ENCODE measurements at regions not wholly inside any gene's neighbourhood (a gene's known extent, or its start where the extent isn't known, plus 50 kb on each side); places are given as distances from the start of the nearest gene placed in this dataset.
"Not testable (repeated sequence)": the region's sequence is repeated elsewhere in the genome, so short reads cannot be mapped to it uniquely, and the experiment has no call there.

GRCh38 chr5:62757686-62758085, 179.1 kb downstream of the LRRC70 start:
- not testable (repeated sequence) for DNase-seq

- not testable (repeated sequence) for DNase-seq
Observed at GRCh38 chr5:62752998-62753367, 174.4 kb downstream of the LRRC70 start.

- DNase-seq, result not testable (repeated sequence)
Observed at GRCh38 chr5:62752056-62752997, 173.7 kb downstream of the LRRC70 start.

- DNase-seq, result no peak
Observed at GRCh38 chr5:62742207-62742606, 163.6 kb downstream of the LRRC70 start.

- DNase-seq, result no peak
Observed at GRCh38 chr5:62741761-62742160, 163.1 kb downstream of the LRRC70 start.

- no peak for DNase-seq
Observed at GRCh38 chr5:62737766-62738165, 159.1 kb downstream of the LRRC70 start.

GRCh38 chr5:62732677-62733121, 154.1 kb downstream of the LRRC70 start:
- DNase-seq, result no peak

GRCh38 chr5:62731022-62731421, 152.4 kb downstream of the LRRC70 start:
- no peak for DNase-seq

- no peak for DNase-seq
Observed at GRCh38 chr5:62729675-62730074, 151.1 kb downstream of the LRRC70 start.

- DNase-seq, result no peak
Observed at GRCh38 chr5:62727861-62728260, 149.2 kb downstream of the LRRC70 start.

- DNase-seq, result no peak
Observed at GRCh38 chr5:62727184-62727583, 148.6 kb downstream of the LRRC70 start.

GRCh38 chr5:62722360-62722759, 143.7 kb downstream of the LRRC70 start:
- DNase-seq, result no peak

GRCh38 chr5:62720031-62720441, 141.4 kb downstream of the LRRC70 start:
- peak; percentile 1 to 50 for DNase-seq

GRCh38 chr5:62719061-62719720, 140.6 kb downstream of the LRRC70 start:
- no peak for DNase-seq

GRCh38 chr5:62718324-62718723, 139.7 kb downstream of the LRRC70 start:
- no peak for DNase-seq

GRCh38 chr5:62717301-62717933, 138.8 kb downstream of the LRRC70 start:
- no peak for DNase-seq

GRCh38 chr5:62714296-62714695, 135.7 kb downstream of the LRRC70 start:
- no peak for DNase-seq

GRCh38 chr5:62708481-62709325, 130.1 kb downstream of the LRRC70 start:
- DNase-seq, result no peak

- DNase-seq, result no peak
Observed at GRCh38 chr5:62707563-62707962, 128.9 kb downstream of the LRRC70 start.

GRCh38 chr5:62707131-62707530, 128.5 kb downstream of the LRRC70 start:
- no peak for DNase-seq

GRCh38 chr5:62705022-62705421, 126.4 kb downstream of the LRRC70 start:
- no peak for DNase-seq

- DNase-seq, result no peak
Observed at GRCh38 chr5:62702126-62702525, 123.5 kb downstream of the LRRC70 start.

- DNase-seq, result no peak
Observed at GRCh38 chr5:62701036-62701435, 122.4 kb downstream of the LRRC70 start.

Data from NCI-H526 (cell line).